Cardiac muscle cell (in vitro differentiated cells and primary cell): ENCODE measurements at regions not wholly inside any gene's neighbourhood (a gene's known extent, or its start where the extent isn't known, plus 50 kb on each side); places are given as distances from the start of the nearest gene placed in this dataset.
"Not testable (repeated sequence)": the region's sequence is repeated elsewhere in the genome, so short reads cannot be mapped to it uniquely, and the experiment has no call there.

Source experiments
- DNase-seq, 2 donors: peaks; one replicate each; pipeline versions ENCODE4 v3.0.0 to v3.0.0-alpha.2; 2010 to 2017; ENCODE audit warnings: low read depth in 1 of 2, low spot score in 1 of 2
- H3K27ac ChIP-seq: fragments of 200-600 bp; sonication (generic); 2 replicates; pipeline ENCODE4 v1.5.1; 2016
- H3K27me3 ChIP-seq: fragments of 200-600 bp; sonication (generic); 2 replicates; pipeline ENCODE4 v1.6.0; 2016; ENCODE audit warnings: control low read depth
- H3K36me3 ChIP-seq: fragments of 200-600 bp; sonication (generic); 2 replicates; pipeline ENCODE4 v1.5.1; 2016; ENCODE audit warnings: control low read depth
- H3K4me1 ChIP-seq: fragments of 200-600 bp; sonication (generic); 2 replicates; pipeline ENCODE4 v1.8.1; 2017; ENCODE audit warnings: low read depth, mild to moderate bottlenecking, mixed run types
- H3K4me3 ChIP-seq: fragments of 200-600 bp; sonication (generic); 2 replicates; pipeline ENCODE4 v1.5.1; 2016; ENCODE audit warnings: mild to moderate bottlenecking
- H3K9me3 ChIP-seq: fragments of 200-600 bp; sonication (generic); 2 replicates; pipeline ENCODE4 v1.5.1; 2017; ENCODE audit warnings: low read depth, mild to moderate bottlenecking, control low read depth
- CTCF ChIP-seq: IDR thresholded peaks from 2 replicates; pipeline ENCODE4 v1.5.1; 2012; ENCODE audit warnings: low read depth, mild to moderate bottlenecking, low read length

- TF ChIP-seq CTCF, result no peak
- no peaks in the 10 kb centered on the region for H3K27me3 ChIP-seq
Observed at GRCh38 chr5:129246088-129246487, 151.5 kb downstream of the ISOC1 start.

GRCh38 chr5:129249886-129250285 is 155.3 kb downstream of the ISOC1 start:
- H3K4me3 ChIP-seq, result no peak overlapping the region
- H3K36me3 ChIP-seq, result no peaks in the 10 kb centered on the region
- no peak for TF ChIP-seq CTCF
- H3K4me1 ChIP-seq, result no peaks in the 10 kb centered on the region
- H3K27ac ChIP-seq, result no peak overlapping the region
- DNase-seq, result peak in 1 of 2 donors; percentile 8
- H3K9me3 ChIP-seq, result no peaks in the 10 kb centered on the region
- H3K27me3 ChIP-seq, result no peaks in the 10 kb centered on the region

More at GRCh38 chr5:129246088-129246487, 151.5 kb downstream of the ISOC1 start:
- Histone ChIP-seq H3K4me3 (no peak overlapping the region), H3K27ac (no peak overlapping the region), H3K4me1 (peaks cover 13% of the 10 kb centered on the region), H3K9me3 (no peaks in the 10 kb centered on the region), H3K36me3 (no peaks in the 10 kb centered on the region)
- DNase-seq, result peak in 1 of 2 donors; percentile 81

- peak; percentile 58 to 81 for DNase-seq
- no peaks in the 10 kb centered on the region for H3K27me3 ChIP-seq
- H3K27ac ChIP-seq, result no peak overlapping the region
- TF ChIP-seq CTCF, result peak; percentile 60
- H3K4me1 ChIP-seq, result peaks cover 10% of the 10 kb centered on the region
- no peak overlapping the region for H3K4me3 ChIP-seq
- no peaks in the 10 kb centered on the region for H3K9me3 ChIP-seq
- H3K36me3 ChIP-seq, result no peaks in the 10 kb centered on the region
Observed at GRCh38 chr5:129271308-129271707, 176.8 kb downstream of the ISOC1 start.

- H3K4me1 ChIP-seq, result no peaks in the 10 kb centered on the region
- no peak overlapping the region for H3K27ac ChIP-seq
- TF ChIP-seq CTCF, result no peak
- no peaks in the 10 kb centered on the region for H3K27me3 ChIP-seq
- H3K36me3 ChIP-seq, result no peaks in the 10 kb centered on the region
- DNase-seq, result no peak
- no peaks in the 10 kb centered on the region for H3K9me3 ChIP-seq
- no peak overlapping the region for H3K4me3 ChIP-seq
Observed at GRCh38 chr5:129284010-129284409, 176.1 kb upstream of the ADAMTS19 start.

- not testable (repeated sequence) for H3K4me1 ChIP-seq, H3K27ac ChIP-seq, H3K27me3 ChIP-seq, DNase-seq, H3K4me3 ChIP-seq, H3K36me3 ChIP-seq, H3K9me3 ChIP-seq
Observed at GRCh38 chr5:129294216-129294615, 165.9 kb upstream of the ADAMTS19 start.

GRCh38 chr5:129306725-129307124 is 153.4 kb upstream of the ADAMTS19 start:
- no peaks in the 10 kb centered on the region for H3K36me3 ChIP-seq
- no peaks in the 10 kb centered on the region for H3K27me3 ChIP-seq
- H3K9me3 ChIP-seq, result no peaks in the 10 kb centered on the region
- no peak for TF ChIP-seq CTCF
- no peak overlapping the region for H3K4me3 ChIP-seq
- no peaks in the 10 kb centered on the region for H3K4me1 ChIP-seq
- no peak for DNase-seq
- no peak overlapping the region for H3K27ac ChIP-seq
